ENCODE measurements at regions not wholly inside any gene's neighbourhood (a gene's known extent, or its start where the extent isn't known, plus 50 kb on each side); places are given as distances from the start of the nearest gene placed in this dataset.
"Not testable (repeated sequence)": the region's sequence is repeated elsewhere in the genome, so short reads cannot be mapped to it uniquely, and the experiment has no call there.

- no peak for DNase-seq
- Histone ChIP-seq H3K4me1 (no peaks in the 10 kb centered on the region), H3K27me3 (no peaks in the 10 kb centered on the region), H3K36me3 (no peaks in the 10 kb centered on the region), H3K4me3 (ENCODE audit: low read depth, low read length) (no peak overlapping the region), H3K9me3 (no peaks in the 10 kb centered on the region)
- TF ChIP-seq CTCF (IDR thresholded peaks at IDR 0.05; ENCODE audit: low read depth, low read length) = no peak
Observed at GRCh38 chr16:52676959-52677358, 130.0 kb upstream of the TOX3 start.

- Histone ChIP-seq H3K4me3 (ENCODE audit: low read depth, low read length) (no peak overlapping the region), H3K27me3 (no peaks in the 10 kb centered on the region), H3K36me3 (no peaks in the 10 kb centered on the region), H3K4me1 (no peaks in the 10 kb centered on the region), H3K9me3 (no peaks in the 10 kb centered on the region)
- no peak for DNase-seq
- TF ChIP-seq CTCF (IDR thresholded peaks at IDR 0.05; ENCODE audit: low read depth, low read length) = no peak
Observed at GRCh38 chr16:52671590-52671989, 124.6 kb upstream of the TOX3 start.

- TF ChIP-seq CTCF (IDR thresholded peaks at IDR 0.05; ENCODE audit: low read depth, low read length) = no peak
- Histone ChIP-seq H3K36me3 (no peaks in the 10 kb centered on the region), H3K27me3 (no peaks in the 10 kb centered on the region), H3K4me1 (no peaks in the 10 kb centered on the region), H3K4me3 (ENCODE audit: low read depth, low read length) (no peak overlapping the region), H3K9me3 (no peaks in the 10 kb centered on the region; the same call in 1 of the 2 replicates)
- DNase-seq = no peak
Observed at GRCh38 chr16:52657924-52658323, 111.0 kb upstream of the TOX3 start.

- H3K36me3 ChIP-seq; H3K27me3 ChIP-seq; DNase-seq; H3K4me3 ChIP-seq (ENCODE audit: low read depth, low read length); H3K4me1 ChIP-seq; H3K9me3 ChIP-seq: not testable (repeated sequence)
Observed at GRCh38 chr16:52655916-52656315, 109.0 kb upstream of the TOX3 start.

- H3K27me3 ChIP-seq; H3K36me3 ChIP-seq; H3K4me3 ChIP-seq (ENCODE audit: low read depth, low read length); H3K4me1 ChIP-seq; DNase-seq; H3K9me3 ChIP-seq: not testable (repeated sequence)
Observed at GRCh38 chr16:52655156-52655555, 108.2 kb upstream of the TOX3 start.

- Histone ChIP-seq H3K4me3 (ENCODE audit: low read depth, low read length) (no peak overlapping the region), H3K9me3 (no peaks in the 10 kb centered on the region), H3K36me3 (no peaks in the 10 kb centered on the region), H3K27me3 (no peaks in the 10 kb centered on the region), H3K4me1 (no peaks in the 10 kb centered on the region)
- no peak for TF ChIP-seq CTCF (IDR thresholded peaks at IDR 0.05; ENCODE audit: low read depth, low read length)
- DNase-seq = no peak
Observed at GRCh38 chr16:52652033-52652432, 105.1 kb upstream of the TOX3 start.

- TF ChIP-seq CTCF (IDR thresholded peaks at IDR 0.05; ENCODE audit: low read depth, low read length) = no peak
- Histone ChIP-seq H3K4me1 (no peaks in the 10 kb centered on the region), H3K9me3 (no peaks in the 10 kb centered on the region), H3K27me3 (no peaks in the 10 kb centered on the region), H3K36me3 (no peaks in the 10 kb centered on the region), H3K4me3 (ENCODE audit: low read depth, low read length) (no peak overlapping the region)
- DNase-seq = no peak
Observed at GRCh38 chr16:52650789-52651188, 103.8 kb upstream of the TOX3 start.

All from BE2C (cell line).